ENCODE measurements at regions not wholly inside any gene's neighbourhood (a gene's known extent, or its start where the extent isn't known, plus 50 kb on each side); places are given as distances from the start of the nearest gene placed in this dataset.

- TF ChIP-seq POLR2A (conservative IDR thresholded peaks at IDR 0.05) (no peak), TFAP4 (CRISPR knock-in tag; IDR thresholded peaks at IDR 0.05; ENCODE audit: borderline replicate concordance) (no peak), ZBTB33 (CRISPR knock-in tag; IDR thresholded peaks at IDR 0.05) (no peak), CTCF (IDR thresholded peaks at IDR 0.05 in 2 of 3, conservative IDR thresholded peaks at IDR 0.05 in 1 of 3; ENCODE audit: insufficient read depth in 2 of 3, low read depth in 1 of 3, low read length in 3 of 3) (no peak)
- TF ChIP-seq, protein P1, sequence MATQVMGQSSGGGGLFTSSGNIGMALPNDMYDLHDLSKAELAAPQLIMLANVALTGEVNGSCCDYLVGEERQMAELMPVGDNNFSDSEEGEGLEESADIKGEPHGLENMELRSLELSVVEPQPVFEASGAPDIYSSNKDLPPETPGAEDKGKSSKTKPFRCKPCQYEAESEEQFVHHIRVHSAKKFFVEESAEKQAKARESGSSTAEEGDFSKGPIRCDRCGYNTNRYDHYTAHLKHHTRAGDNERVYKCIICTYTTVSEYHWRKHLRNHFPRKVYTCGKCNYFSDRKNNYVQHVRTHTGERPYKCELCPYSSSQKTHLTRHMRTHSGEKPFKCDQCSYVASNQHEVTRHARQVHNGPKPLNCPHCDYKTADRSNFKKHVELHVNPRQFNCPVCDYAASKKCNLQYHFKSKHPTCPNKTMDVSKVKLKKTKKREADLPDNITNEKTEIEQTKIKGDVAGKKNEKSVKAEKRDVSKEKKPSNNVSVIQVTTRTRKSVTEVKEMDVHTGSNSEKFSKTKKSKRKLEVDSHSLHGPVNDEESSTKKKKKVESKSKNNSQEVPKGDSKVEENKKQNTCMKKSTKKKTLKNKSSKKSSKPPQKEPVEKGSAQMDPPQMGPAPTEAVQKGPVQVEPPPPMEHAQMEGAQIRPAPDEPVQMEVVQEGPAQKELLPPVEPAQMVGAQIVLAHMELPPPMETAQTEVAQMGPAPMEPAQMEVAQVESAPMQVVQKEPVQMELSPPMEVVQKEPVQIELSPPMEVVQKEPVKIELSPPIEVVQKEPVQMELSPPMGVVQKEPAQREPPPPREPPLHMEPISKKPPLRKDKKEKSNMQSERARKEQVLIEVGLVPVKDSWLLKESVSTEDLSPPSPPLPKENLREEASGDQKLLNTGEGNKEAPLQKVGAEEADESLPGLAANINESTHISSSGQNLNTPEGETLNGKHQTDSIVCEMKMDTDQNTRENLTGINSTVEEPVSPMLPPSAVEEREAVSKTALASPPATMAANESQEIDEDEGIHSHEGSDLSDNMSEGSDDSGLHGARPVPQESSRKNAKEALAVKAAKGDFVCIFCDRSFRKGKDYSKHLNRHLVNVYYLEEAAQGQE (IDR thresholded peaks at IDR 0.05; ENCODE audit: borderline replicate concordance), result no peak
- TF ChIP-seq, protein P1 (CRISPR knock-in tag; IDR thresholded peaks at IDR 0.05; ENCODE audit: low read depth), result no peak
- TF ChIP-seq, protein P2, sequence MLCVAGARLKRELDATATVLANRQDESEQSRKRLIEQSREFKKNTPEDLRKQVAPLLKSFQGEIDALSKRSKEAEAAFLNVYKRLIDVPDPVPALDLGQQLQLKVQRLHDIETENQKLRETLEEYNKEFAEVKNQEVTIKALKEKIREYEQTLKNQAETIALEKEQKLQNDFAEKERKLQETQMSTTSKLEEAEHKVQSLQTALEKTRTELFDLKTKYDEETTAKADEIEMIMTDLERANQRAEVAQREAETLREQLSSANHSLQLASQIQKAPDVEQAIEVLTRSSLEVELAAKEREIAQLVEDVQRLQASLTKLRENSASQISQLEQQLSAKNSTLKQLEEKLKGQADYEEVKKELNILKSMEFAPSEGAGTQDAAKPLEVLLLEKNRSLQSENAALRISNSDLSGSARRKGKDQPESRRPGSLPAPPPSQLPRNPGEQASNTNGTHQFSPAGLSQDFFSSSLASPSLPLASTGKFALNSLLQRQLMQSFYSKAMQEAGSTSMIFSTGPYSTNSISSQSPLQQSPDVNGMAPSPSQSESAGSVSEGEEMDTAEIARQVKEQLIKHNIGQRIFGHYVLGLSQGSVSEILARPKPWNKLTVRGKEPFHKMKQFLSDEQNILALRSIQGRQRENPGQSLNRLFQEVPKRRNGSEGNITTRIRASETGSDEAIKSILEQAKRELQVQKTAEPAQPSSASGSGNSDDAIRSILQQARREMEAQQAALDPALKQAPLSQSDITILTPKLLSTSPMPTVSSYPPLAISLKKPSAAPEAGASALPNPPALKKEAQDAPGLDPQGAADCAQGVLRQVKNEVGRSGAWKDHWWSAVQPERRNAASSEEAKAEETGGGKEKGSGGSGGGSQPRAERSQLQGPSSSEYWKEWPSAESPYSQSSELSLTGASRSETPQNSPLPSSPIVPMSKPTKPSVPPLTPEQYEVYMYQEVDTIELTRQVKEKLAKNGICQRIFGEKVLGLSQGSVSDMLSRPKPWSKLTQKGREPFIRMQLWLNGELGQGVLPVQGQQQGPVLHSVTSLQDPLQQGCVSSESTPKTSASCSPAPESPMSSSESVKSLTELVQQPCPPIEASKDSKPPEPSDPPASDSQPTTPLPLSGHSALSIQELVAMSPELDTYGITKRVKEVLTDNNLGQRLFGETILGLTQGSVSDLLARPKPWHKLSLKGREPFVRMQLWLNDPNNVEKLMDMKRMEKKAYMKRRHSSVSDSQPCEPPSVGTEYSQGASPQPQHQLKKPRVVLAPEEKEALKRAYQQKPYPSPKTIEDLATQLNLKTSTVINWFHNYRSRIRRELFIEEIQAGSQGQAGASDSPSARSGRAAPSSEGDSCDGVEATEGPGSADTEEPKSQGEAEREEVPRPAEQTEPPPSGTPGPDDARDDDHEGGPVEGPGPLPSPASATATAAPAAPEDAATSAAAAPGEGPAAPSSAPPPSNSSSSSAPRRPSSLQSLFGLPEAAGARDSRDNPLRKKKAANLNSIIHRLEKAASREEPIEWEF (CRISPR knock-in tag; IDR thresholded peaks at IDR 0.05), result no peak
These were observed 69.5 kb upstream of the PRICKLE2 start for GRCh38 chr3:64294771-64295170.
